ENCODE measurements at regions not wholly inside any gene's neighbourhood (a gene's known extent, or its start where the extent isn't known, plus 50 kb on each side); places are given as distances from the start of the nearest gene placed in this dataset.
"Not testable (repeated sequence)": the region's sequence is repeated elsewhere in the genome, so short reads cannot be mapped to it uniquely, and the experiment has no call there.

DNA sequence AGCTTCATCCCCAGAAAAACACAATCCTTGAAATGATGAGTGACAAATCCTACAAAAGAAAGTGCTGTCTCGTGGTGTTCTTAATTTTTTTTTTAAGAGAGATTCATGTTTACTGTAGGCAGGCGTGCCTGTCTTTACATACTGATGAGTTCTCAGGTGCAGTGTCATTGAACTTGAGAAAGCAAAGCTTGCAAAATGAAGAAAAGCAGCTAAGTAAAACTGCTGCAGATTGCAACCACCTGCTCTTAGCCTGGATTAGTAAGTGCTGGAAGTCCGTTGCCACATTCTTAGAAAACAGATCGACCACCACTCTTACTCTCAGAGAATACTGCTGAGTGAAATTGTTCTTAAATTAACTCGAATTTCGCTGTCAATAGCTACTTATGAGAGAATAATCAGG is 854.6 kb downstream of the TRIML1 start:
- Histone ChIP-seq H3K36me3 (no peaks in the 10 kb centered on the region), H3K4me3 (no peak overlapping the region), H3K27me3 (no peaks in the 10 kb centered on the region), H3K9me3 (no peaks in the 10 kb centered on the region), H3K27ac (no peak overlapping the region), H3K4me1 (no peaks in the 10 kb centered on the region)
- no peak for ATAC-seq
- DNase-seq = no peak
- intact Hi-C loops (cut with DNase I) = no loop called here
- TF ChIP-seq, protein P1, sequence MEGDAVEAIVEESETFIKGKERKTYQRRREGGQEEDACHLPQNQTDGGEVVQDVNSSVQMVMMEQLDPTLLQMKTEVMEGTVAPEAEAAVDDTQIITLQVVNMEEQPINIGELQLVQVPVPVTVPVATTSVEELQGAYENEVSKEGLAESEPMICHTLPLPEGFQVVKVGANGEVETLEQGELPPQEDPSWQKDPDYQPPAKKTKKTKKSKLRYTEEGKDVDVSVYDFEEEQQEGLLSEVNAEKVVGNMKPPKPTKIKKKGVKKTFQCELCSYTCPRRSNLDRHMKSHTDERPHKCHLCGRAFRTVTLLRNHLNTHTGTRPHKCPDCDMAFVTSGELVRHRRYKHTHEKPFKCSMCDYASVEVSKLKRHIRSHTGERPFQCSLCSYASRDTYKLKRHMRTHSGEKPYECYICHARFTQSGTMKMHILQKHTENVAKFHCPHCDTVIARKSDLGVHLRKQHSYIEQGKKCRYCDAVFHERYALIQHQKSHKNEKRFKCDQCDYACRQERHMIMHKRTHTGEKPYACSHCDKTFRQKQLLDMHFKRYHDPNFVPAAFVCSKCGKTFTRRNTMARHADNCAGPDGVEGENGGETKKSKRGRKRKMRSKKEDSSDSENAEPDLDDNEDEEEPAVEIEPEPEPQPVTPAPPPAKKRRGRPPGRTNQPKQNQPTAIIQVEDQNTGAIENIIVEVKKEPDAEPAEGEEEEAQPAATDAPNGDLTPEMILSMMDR (IDR thresholded peaks at IDR 0.05) = no peak

DNA sequence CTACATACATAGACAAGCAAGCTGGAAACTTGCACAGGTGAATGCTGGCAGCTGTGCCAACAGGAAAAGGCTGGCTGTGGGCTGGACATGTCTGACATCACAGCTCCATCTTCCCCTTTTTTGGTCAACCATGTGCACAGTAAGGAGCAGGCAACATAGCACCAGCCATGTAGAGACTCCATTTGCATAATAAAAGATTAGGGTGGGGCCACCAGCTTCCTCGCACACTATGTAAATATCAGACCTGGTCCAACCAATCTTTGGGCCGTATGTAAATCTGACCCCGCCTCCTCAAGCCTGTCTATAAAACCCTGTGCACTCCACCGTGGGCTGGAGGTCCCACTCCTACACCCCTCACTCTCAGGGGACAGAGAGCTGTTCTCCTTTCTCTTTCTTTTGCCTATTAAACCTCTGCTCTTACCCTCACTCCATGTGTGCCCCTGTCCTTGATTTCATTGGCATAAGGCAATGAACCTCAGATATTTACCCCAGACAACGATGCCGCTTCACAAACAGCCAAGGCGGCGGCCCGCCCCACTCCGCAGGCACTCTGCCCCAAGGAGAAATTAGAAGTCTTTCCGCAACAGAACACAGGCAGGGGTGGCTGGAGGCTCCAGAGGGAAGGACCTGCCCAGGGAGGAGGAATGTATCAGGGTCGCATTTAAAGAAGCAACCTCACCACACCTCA is 862.2 kb downstream of the TRIML1 start:
- intact Hi-C loops (cut with DNase I) = no loop called here
- TF ChIP-seq, protein P1 (IDR thresholded peaks at IDR 0.05) = no peak
- Histone ChIP-seq H3K27me3 (no peaks in the 10 kb centered on the region), H3K9me3 (no peaks in the 10 kb centered on the region), H3K4me3 (no peak overlapping the region), H3K27ac (no peak overlapping the region), H3K36me3 (no peaks in the 10 kb centered on the region), H3K4me1 (no peaks in the 10 kb centered on the region)
- DNase-seq (no peak), ATAC-seq (no peak)

DNA sequence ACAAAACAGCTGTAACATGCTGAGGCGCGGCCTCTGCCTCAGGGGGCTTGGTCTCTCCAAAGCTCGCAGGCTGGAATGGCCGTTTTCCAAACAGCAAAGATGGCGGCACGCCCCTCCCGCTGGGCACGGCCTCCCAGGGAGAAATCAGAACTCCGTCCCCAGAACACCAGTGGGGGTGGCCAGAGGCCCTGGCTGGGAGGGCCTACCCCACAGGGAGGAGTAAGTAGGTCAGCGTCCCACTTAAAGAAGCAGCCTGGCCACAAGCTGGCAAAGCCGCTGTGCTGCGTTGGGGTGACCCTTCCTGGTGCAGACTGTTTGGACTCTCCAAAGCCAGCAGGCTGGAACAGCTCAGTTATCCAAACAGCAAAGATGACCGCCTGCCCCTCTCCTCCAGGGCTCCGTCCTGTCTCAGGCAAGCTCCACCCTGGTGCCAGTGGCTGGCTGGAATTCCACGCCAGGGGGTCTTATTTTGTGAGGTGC is 862.8 kb downstream of the TRIML1 start:
- TF ChIP-seq, protein P1 (IDR thresholded peaks at IDR 0.05) = no peak
- ATAC-seq = peak; percentile 19
- Histone ChIP-seq H3K9me3 (no peaks in the 10 kb centered on the region), H3K27me3 (no peaks in the 10 kb centered on the region), H3K4me3 (no peak overlapping the region), H3K4me1 (no peaks in the 10 kb centered on the region), H3K36me3 (no peaks in the 10 kb centered on the region), H3K27ac (no peak overlapping the region)
- DNase-seq = peak; percentile 62
- intact Hi-C loops (cut with DNase I) = no loop called here

DNA sequence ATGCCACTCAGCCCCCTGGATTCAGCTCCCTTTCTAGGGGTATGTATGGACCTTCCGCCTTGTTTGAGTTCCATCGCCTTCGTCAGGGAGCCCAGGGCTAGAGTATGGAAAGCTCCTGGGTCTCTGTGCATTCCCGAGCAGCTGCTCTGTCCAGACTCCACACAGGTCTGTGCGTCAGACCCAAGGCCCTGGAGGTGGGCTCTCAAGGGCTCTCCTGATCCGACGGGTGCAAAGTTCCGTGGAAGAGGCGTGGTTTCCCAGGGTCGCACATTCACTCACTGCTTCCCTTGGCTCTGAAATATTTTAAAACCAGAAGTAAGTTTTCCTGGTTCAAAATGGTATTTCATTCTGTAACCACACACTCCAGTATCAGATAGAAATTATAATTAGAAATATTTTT is 863.2 kb downstream of the TRIML1 start:
- Histone ChIP-seq H3K4me3 (no peak overlapping the region), H3K36me3 (no peaks in the 10 kb centered on the region), H3K4me1 (no peaks in the 10 kb centered on the region), H3K27me3 (no peaks in the 10 kb centered on the region), H3K9me3 (no peaks in the 10 kb centered on the region), H3K27ac (no peak overlapping the region)
- TF ChIP-seq, protein P1 (IDR thresholded peaks at IDR 0.05) = no peak
- intact Hi-C loops (cut with DNase I) = no loop called here
- ATAC-seq (no peak), DNase-seq (no peak)

DNA sequence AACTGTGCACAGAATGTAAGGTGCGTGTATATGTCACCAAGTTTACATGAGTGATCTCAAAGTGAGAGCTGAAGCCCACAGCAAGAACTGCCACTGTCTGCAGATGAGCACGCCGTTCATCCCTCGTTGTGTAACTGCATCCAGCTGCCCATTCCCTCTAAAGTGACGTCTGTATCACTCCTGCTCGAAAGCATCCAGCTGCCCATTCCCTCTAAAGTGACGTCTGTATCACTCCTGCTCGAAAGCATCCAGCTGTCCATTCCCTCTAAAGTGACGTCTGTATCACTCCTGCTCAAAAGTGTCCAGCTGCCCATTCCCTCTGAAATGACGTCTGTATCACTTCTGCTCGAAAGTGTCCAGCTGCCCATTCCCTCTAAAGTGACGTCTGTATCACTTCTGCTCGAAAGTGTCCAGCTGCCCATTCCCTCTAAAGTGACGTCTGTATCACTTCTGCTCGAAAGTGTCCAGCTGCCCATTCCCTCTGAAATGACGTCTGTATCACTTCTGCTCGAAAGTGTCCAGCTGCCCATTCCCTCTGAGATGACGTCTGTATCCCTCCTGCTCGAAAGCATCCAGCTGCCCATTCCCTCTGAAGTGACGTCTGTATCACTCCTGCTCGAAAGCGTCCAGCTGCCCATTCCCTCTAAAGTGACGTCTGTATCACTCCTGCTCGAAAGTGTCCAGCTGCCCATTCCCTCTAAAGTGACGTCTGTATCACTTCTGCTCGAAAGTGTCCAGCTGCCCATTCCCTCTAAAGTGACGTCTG is 871.4 kb downstream of the TRIML1 start:
- H3K4me3 ChIP-seq; H3K9me3 ChIP-seq; ATAC-seq; H3K4me1 ChIP-seq; DNase-seq; H3K27me3 ChIP-seq; H3K27ac ChIP-seq; H3K36me3 ChIP-seq; intact Hi-C loops (cut with DNase I): not testable (repeated sequence)

DNA sequence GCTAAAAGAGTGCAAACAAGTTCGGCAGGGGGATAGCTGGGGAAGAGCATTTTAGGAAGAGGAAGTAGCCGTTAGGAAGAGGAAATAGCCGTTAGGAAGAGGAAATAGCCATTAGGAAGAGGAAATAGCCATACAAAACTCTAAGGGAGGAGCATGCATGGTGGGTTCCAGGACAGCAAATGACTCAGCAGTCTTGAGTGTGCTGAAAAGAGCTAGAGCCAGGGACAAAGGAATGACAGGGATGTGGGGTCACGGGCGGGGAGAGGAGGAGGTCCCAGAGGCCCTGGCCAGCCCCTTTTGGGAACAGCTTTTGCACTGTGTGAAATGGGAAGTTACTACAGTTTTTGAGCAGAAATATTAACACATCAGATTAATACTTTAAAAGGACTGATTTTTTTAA is 882.6 kb downstream of the TRIML1 start:
- H3K9me3 ChIP-seq = no peaks in the 10 kb centered on the region
- H3K4me3 ChIP-seq = no peak overlapping the region
- no peaks in the 10 kb centered on the region for H3K4me1 ChIP-seq
- TF ChIP-seq, protein P1 (IDR thresholded peaks at IDR 0.05) = no peak
- DNase-seq (no peak), ATAC-seq (no peak)
- intact Hi-C loops (cut with DNase I) = no loop called here
- no peaks in the 10 kb centered on the region for H3K36me3 ChIP-seq
- H3K27me3 ChIP-seq = no peaks in the 10 kb centered on the region
- H3K27ac ChIP-seq = no peak overlapping the region
